Right lobe of liver (tissue), 6 donors: ENCODE measurements at regions not wholly inside any gene's neighbourhood (a gene's known extent, or its start where the extent isn't known, plus 50 kb on each side); places are given as distances from the start of the nearest gene placed in this dataset.

Source experiments
- ATAC-seq, 4 donors: fragments of 200-7000 bp; cut with Tn5 transposase; one replicate each; pipeline ENCODE4 v1.9.1; 2020; ENCODE audit warnings: mild to moderate bottlenecking in 4 of 4, moderate library complexity in 4 of 4
- DNase-seq, 3 donors: peaks; one replicate each; pipeline ENCODE4 v3.0.0-alpha.2; 2020
- H3K27ac ChIP-seq, 3 donors: fragments of 200-600 bp; one replicate each; pipeline ENCODE4 v1.8.0; 2022
- H3K27me3 ChIP-seq, 2 donors: fragments of 200-600 bp; one replicate each; pipeline ENCODE4 v1.8.0; 2022
- H3K36me3 ChIP-seq, 4 donors: fragments of 200-600 bp; sonication (generic) in 1 of 4; one replicate each; pipeline versions ENCODE4 v1.5.1 to v1.8.0; 2017 to 2022; ENCODE audit warnings: control low read depth in 1 of 4
- H3K4me1 ChIP-seq, 4 donors: fragments of 200-600 bp; sonication (generic) in 1 of 4; one replicate each; pipeline versions ENCODE4 v1.5.1 to v1.8.0; 2017 to 2022; ENCODE audit warnings: control low read depth in 1 of 4
- H3K4me3 ChIP-seq, 3 donors: fragments of 200-600 bp; one replicate each; pipeline ENCODE4 v1.8.0; 2022
- H3K9me3 ChIP-seq, 4 donors: fragments of 200-600 bp; sonication (generic) in 1 of 4; one replicate each; pipeline versions ENCODE4 v1.5.1 to v1.8.0; 2017 to 2022; ENCODE audit warnings: control low read depth in 1 of 4
- POLR2A ChIP-seq: fragments of 450-650 bp; IDR thresholded peaks from one replicate; pipeline ENCODE4 v1.6.1; 2017; ENCODE audit warnings: antibody characterized with exemption, mild to moderate bottlenecking
- WGBS: methylation state at CpG from one replicate; pipeline ENCODE4 v1.1.6; 2018; ENCODE audit warnings: low coverage, low lambda C conversion rate; ENCODE audit not compliant: insufficient coverage; ENCODE audit errors: missing lambda C conversion rate; 5-methylcytosine and 5-hydroxymethylcytosine counted together
- intact Hi-C, 2 donors: fragments of 100-400 bp; cut with DNase I; formaldehyde crosslinking; loops; one replicate each; pipeline versions ENCODE4 v1.11.2 to v1.14.1; 2022
- TF ChIP-seq, protein P1 (sequence below), 4 donors: fragments of 200-600 bp in 3 of 4; fragments of 450-650 bp in 1 of 4; IDR thresholded peaks; one replicate each; pipeline versions ENCODE4 v1.5.1 to v1.8.0; 2016 to 2022; ENCODE audit warnings: antibody characterized with exemption in 4 of 4, mild to moderate bottlenecking in 2 of 4
- donor health status: DM: no; HTN: yes; CAD: no.
- donor health status: DM: no; HTN: no; CAD: no.
- donor health status: DM: no; HTN: no; CAD: no.
- donor health status: DM: no; HTN: yes; CAD: no.
- donor health status: DM: no; HTN: yes; CAD: no.

DNA sequence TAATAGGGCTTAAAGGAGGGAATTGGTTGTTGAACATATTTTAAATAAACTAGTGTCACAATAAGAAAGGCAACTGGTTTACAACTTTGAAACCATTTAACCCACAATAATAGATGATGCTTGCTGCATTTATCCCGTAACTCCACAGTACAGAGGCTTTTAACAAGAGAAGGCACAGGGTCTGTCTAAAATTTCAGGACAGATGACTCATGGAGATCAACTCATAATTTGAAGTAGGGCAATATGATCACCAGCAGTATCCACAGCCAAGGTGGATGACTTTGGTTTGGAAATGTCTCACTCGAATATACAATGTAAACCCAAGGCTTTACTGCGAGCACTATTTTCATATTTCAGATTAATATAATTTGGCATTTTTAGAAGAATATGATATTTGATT is 340.2 kb downstream of the LRIG3 start:
- H3K9me3 ChIP-seq = no peaks in the 10 kb centered on the region
- intact Hi-C loops = no loop called here
- H3K4me3 ChIP-seq = no peak overlapping the region
- TF ChIP-seq, protein P1, sequence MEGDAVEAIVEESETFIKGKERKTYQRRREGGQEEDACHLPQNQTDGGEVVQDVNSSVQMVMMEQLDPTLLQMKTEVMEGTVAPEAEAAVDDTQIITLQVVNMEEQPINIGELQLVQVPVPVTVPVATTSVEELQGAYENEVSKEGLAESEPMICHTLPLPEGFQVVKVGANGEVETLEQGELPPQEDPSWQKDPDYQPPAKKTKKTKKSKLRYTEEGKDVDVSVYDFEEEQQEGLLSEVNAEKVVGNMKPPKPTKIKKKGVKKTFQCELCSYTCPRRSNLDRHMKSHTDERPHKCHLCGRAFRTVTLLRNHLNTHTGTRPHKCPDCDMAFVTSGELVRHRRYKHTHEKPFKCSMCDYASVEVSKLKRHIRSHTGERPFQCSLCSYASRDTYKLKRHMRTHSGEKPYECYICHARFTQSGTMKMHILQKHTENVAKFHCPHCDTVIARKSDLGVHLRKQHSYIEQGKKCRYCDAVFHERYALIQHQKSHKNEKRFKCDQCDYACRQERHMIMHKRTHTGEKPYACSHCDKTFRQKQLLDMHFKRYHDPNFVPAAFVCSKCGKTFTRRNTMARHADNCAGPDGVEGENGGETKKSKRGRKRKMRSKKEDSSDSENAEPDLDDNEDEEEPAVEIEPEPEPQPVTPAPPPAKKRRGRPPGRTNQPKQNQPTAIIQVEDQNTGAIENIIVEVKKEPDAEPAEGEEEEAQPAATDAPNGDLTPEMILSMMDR (IDR thresholded peaks at IDR 0.05) = no peak
- no peak for TF ChIP-seq POLR2A
- H3K27me3 ChIP-seq = no peaks in the 10 kb centered on the region
- 79% methylated on average over 3 of the region's 3 CpGs for WGBS
- ATAC-seq = no peak
- no peaks in the 10 kb centered on the region for H3K36me3 ChIP-seq
- no peak for DNase-seq
- no peak overlapping the region for H3K27ac ChIP-seq
- no peaks in the 10 kb centered on the region for H3K4me1 ChIP-seq

DNA sequence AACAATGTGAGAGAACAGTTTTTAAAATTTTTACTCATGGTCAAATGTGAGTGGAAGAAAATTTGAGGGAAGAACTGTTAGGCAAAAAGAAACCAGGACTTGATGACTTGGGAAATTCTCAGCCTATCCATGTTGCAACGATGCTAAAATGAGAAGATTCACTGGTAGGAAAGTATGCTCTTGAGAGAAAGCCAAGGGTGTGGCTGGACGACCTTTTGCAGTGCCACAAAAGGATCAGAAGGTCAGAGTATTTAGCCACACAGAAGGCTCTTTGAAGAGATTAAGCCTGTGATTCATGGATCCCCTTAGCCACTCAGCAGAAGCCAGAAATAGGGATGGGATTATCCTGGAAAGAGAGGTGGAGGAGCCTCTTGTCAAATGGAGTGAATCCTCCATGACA is 336.8 kb downstream of the LRIG3 start:
- TF ChIP-seq POLR2A = no peak
- TF ChIP-seq, protein P1 (IDR thresholded peaks at IDR 0.05) = no peak
- Histone ChIP-seq H3K27ac (no peak overlapping the region), H3K36me3 (no peaks in the 10 kb centered on the region), H3K4me3 (no peak overlapping the region), H3K27me3 (no peaks in the 10 kb centered on the region), H3K9me3 (no peaks in the 10 kb centered on the region), H3K4me1 (no peaks in the 10 kb centered on the region)
- DNase-seq (no peak), ATAC-seq (no peak)
- intact Hi-C loops = no loop called here
- WGBS = 32% methylated on average over 2 of the region's 2 CpGs

DNA sequence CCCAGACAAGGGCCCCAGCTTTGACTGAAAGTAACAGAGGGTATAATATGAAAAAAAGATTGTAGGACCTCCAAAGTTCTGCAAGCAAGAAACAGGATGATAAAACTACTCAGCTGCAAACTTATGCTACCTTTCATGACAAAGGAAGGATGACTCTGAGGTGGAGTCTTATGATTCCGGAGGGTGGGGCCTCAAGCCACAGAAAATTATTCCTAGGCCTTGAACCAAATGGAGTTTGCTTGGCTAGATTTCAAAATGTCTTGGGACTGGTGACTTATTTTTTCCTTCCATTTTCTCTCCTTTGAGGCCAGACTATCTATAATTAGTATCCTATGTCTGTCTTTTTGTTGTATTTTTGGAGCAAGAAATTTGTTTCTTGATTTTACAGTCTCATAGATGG is 336.4 kb downstream of the LRIG3 start:
- no peaks in the 10 kb centered on the region for H3K9me3 ChIP-seq
- H3K4me1 ChIP-seq = no peaks in the 10 kb centered on the region
- no peak for TF ChIP-seq POLR2A
- TF ChIP-seq, protein P1 (IDR thresholded peaks at IDR 0.05) = no peak
- WGBS = 89% methylated on average over 1 of the region's 1 CpG
- intact Hi-C loops = no loop called here
- H3K27ac ChIP-seq = no peak overlapping the region
- H3K36me3 ChIP-seq = no peaks in the 10 kb centered on the region
- H3K27me3 ChIP-seq = no peaks in the 10 kb centered on the region
- no peak overlapping the region for H3K4me3 ChIP-seq
- ATAC-seq (no peak), DNase-seq (no peak)

DNA sequence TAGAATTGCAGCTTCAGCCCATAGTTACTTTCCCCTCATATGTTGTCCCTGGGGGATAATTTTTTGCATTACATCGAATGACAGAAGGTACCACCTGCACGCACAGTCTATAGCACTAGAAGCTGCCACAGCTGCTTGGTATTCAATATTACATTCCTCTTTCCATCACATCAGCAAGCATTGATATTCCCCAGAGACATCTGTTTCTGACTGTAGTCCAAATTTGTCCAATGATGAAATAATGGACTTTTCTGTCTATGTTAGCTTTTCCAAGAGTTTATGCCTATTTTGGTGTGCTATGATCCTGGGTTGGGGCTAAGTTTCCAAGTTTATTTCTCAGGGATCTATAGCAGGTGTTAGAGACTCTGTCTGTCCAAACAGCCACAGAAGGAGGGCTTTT is 335.4 kb downstream of the LRIG3 start:
- TF ChIP-seq, protein P1 (IDR thresholded peaks at IDR 0.05) = no peak
- TF ChIP-seq POLR2A = no peak
- ATAC-seq = no peak
- intact Hi-C loops = no loop called here
- no peak for DNase-seq
- no peak overlapping the region for H3K4me3 ChIP-seq
- no peaks in the 10 kb centered on the region for H3K27me3 ChIP-seq
- no peaks in the 10 kb centered on the region for H3K36me3 ChIP-seq
- no peaks in the 10 kb centered on the region for H3K9me3 ChIP-seq
- no peaks in the 10 kb centered on the region for H3K4me1 ChIP-seq
- 76% methylated on average over 2 of the region's 2 CpGs for WGBS
- no peak overlapping the region for H3K27ac ChIP-seq

DNA sequence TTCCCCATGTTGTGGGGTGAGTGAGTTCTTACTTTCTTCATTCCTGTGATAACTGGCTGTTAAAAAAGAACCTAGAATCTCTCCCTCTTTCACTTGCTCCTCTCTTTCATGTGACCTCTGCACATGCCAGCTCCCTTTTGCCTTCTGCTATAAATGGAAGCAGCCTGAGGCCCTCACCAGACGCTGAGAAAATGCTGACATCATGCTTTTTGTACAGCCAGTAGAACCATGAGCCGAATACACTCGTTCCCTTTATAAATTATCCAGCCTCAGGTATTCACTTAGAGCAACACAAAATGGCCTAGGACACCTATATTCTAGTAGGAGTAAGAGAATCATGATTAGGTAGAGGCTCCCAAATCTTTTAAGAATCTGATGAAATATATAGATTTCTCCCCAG is 333.5 kb downstream of the LRIG3 start:
- intact Hi-C loops = no loop called here
- H3K9me3 ChIP-seq = no peaks in the 10 kb centered on the region
- H3K4me3 ChIP-seq = no peak overlapping the region
- no peaks in the 10 kb centered on the region for H3K27me3 ChIP-seq
- H3K4me1 ChIP-seq = no peaks in the 10 kb centered on the region
- WGBS = 50% methylated on average over 3 of the region's 3 CpGs
- H3K27ac ChIP-seq = no peak overlapping the region
- TF ChIP-seq POLR2A = no peak
- TF ChIP-seq, protein P1 (IDR thresholded peaks at IDR 0.05) = no peak
- no peaks in the 10 kb centered on the region for H3K36me3 ChIP-seq
- ATAC-seq = no peak
- no peak for DNase-seq
